Neural cell (in vitro differentiated cells): ENCODE measurements at regions not wholly inside any gene's neighbourhood (a gene's known extent, or its start where the extent isn't known, plus 50 kb on each side); places are given as distances from the start of the nearest gene placed in this dataset.

Source experiments
- POLR2AphosphoS5 ChIP-seq: IDR thresholded peaks from 2 replicates; pipeline ENCODE4 v1.6.1; 2012
- TF ChIP-seq, protein P1 (sequence below): fragments of 450-650 bp; IDR thresholded peaks from 2 replicates; pipeline ENCODE4 v1.5.1; 2014; ENCODE audit warnings: antibody characterized with exemption, mild to moderate bottlenecking, moderate library complexity; ENCODE audit not compliant: poor library complexity, severe bottlenecking

DNA sequence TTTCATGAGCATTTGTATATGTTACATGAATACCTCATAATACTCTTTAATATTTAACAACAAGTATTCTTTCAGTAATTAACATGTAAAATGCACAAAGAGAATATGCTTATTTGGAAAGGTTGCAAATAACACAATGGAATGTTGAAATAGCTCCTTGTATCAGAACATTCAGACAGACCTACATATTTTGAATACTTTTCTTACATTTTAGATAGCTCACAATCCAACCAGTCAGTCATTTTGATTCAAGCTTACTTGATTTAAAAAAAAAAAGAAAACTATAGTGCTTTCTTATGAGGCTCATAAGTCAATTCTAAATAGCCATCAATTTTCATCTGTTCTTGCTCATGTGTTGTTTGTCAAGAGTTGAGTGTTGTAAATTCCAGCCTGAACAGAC is 518.8 kb downstream of the ADGRL2 start:
- TF ChIP-seq, protein P1, sequence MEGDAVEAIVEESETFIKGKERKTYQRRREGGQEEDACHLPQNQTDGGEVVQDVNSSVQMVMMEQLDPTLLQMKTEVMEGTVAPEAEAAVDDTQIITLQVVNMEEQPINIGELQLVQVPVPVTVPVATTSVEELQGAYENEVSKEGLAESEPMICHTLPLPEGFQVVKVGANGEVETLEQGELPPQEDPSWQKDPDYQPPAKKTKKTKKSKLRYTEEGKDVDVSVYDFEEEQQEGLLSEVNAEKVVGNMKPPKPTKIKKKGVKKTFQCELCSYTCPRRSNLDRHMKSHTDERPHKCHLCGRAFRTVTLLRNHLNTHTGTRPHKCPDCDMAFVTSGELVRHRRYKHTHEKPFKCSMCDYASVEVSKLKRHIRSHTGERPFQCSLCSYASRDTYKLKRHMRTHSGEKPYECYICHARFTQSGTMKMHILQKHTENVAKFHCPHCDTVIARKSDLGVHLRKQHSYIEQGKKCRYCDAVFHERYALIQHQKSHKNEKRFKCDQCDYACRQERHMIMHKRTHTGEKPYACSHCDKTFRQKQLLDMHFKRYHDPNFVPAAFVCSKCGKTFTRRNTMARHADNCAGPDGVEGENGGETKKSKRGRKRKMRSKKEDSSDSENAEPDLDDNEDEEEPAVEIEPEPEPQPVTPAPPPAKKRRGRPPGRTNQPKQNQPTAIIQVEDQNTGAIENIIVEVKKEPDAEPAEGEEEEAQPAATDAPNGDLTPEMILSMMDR = no peak
- no peak for TF ChIP-seq POLR2AphosphoS5
